ENCODE measurements at regions not wholly inside any gene's neighbourhood (a gene's known extent, or its start where the extent isn't known, plus 50 kb on each side); places are given as distances from the start of the nearest gene placed in this dataset.
"Not testable (repeated sequence)": the region's sequence is repeated elsewhere in the genome, so short reads cannot be mapped to it uniquely, and the experiment has no call there.

- no peak for TF ChIP-seq CTCF (IDR thresholded peaks at IDR 0.05; ENCODE audit: borderline replicate concordance, insufficient read depth, low read depth, low read length)
- H3K4me3 ChIP-seq (ENCODE audit: low read depth, low read length): no peak overlapping the region
These were observed 104.5 kb upstream of the SATB1 start for GRCh38 chr3:18529631-18530030.

- no peak for TF ChIP-seq CTCF (IDR thresholded peaks at IDR 0.05; ENCODE audit: borderline replicate concordance, insufficient read depth, low read depth, low read length)
- no peak overlapping the region for H3K4me3 ChIP-seq (ENCODE audit: low read depth, low read length)
These were observed 102.6 kb upstream of the SATB1 start for GRCh38 chr3:18527691-18528090.

- no peak overlapping the region for H3K4me3 ChIP-seq (ENCODE audit: low read depth, low read length)
- no peak for TF ChIP-seq CTCF (IDR thresholded peaks at IDR 0.05; ENCODE audit: borderline replicate concordance, insufficient read depth, low read depth, low read length)
These were observed 101.5 kb upstream of the SATB1 start for GRCh38 chr3:18526667-18527066.

GRCh38 chr3:18516170-18516569, 91.0 kb upstream of the SATB1 start:
- H3K4me3 ChIP-seq (ENCODE audit: low read depth, low read length): not testable (repeated sequence)

DNA sequence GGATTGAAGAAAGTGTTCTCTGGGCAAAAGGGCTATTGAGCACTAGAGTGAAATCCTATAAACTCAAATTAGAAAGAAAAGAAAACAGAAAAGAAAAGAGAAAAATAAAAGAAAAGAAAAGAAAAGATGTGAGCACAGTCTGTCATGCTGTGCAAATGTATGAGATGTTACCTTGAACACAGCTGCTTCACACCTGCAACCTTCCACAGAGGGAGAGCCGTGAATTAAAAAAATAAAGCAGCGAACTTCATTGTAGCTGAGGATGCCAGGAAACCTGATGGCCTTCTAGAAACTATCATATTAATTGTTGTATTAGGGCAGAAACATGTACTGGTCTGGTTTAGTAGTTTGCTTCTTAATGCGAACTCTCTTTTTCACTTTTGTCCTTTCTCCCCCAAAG, 88.0 kb upstream of the SATB1 start:
- no peak overlapping the region for H3K4me3 ChIP-seq (ENCODE audit: low read depth, low read length)
- TF ChIP-seq CTCF (IDR thresholded peaks at IDR 0.05; ENCODE audit: borderline replicate concordance, insufficient read depth, low read depth, low read length): no peak

DNA sequence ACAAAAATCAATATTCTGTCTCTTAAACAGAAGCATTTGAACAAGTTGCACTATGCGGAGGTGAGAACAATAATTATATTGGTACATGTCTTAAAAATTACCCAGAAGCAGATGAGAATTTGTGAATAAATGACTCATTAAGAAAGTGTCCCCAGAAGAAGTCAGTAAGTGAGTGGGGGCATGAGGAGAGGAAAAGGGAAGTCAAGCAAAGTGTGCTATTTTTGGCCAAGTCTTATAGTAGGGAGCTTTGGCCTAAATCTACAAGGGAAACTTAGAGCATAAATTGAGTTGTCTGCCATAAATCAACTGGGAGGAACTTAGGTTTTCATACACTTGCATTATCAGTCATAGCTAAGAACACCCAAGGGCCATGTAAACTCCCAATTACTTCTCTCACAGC, 86.9 kb upstream of the SATB1 start:
- TF ChIP-seq CTCF (IDR thresholded peaks at IDR 0.05; ENCODE audit: borderline replicate concordance, insufficient read depth, low read depth, low read length): no peak
- no peak overlapping the region for H3K4me3 ChIP-seq (ENCODE audit: low read depth, low read length)

- TF ChIP-seq CTCF (IDR thresholded peaks at IDR 0.05; ENCODE audit: borderline replicate concordance, insufficient read depth, low read depth, low read length): no peak
- no peak overlapping the region for H3K4me3 ChIP-seq (ENCODE audit: low read depth, low read length)
These were observed 85.8 kb upstream of the SATB1 start for GRCh38 chr3:18510947-18511346.

DNA sequence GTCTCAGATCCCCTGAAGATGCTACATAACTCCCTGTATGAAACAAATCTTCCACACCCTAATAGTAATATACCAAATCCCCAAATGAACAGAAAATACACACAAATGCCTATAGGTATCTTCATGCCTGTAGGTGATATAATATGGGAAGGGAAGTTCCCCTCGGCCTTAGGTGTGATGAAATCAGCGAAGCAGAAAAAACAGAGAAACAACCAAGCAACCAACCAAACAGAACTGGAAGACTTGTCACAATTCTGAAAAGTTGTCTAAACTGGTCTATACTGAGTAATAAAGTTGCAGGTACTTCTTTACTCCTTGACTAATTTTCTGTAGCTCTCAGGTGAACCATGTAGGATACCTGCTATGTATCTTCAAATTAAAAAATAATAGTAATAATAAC, 82.2 kb upstream of the SATB1 start:
- no peak for TF ChIP-seq CTCF (IDR thresholded peaks at IDR 0.05; ENCODE audit: borderline replicate concordance, insufficient read depth, low read depth, low read length)
- no peak overlapping the region for H3K4me3 ChIP-seq (ENCODE audit: low read depth, low read length)
